ENCODE measurements at regions not wholly inside any gene's neighbourhood (a gene's known extent, or its start where the extent isn't known, plus 50 kb on each side); places are given as distances from the start of the nearest gene placed in this dataset.

DNA sequence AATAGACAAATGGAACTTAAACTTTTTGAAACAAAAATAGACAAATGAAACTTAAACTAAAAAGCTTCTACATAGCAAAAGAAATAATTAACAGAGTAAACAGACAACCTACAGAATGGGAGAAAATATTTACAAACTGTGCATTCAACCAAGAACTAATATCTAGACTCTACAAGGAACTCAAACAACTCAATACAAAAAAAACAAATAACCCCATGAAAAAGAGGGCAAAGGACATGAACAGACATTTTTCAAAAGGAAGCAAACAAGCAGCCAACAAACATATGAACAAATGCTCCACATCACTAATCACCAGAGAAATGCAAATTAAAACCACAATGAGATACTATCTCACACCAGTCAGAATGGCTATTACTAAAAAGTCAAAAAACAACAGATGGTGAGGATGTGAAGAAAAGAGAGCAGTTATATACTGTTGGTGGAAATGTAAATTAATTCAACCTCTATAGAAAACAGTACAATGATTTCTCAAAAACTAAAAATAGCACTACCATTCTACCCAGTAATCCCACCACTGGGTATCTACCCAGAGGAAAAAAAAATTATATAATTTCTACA lies 170.8 kb upstream of the RGMB start:
- TF ChIP-seq, protein P1, sequence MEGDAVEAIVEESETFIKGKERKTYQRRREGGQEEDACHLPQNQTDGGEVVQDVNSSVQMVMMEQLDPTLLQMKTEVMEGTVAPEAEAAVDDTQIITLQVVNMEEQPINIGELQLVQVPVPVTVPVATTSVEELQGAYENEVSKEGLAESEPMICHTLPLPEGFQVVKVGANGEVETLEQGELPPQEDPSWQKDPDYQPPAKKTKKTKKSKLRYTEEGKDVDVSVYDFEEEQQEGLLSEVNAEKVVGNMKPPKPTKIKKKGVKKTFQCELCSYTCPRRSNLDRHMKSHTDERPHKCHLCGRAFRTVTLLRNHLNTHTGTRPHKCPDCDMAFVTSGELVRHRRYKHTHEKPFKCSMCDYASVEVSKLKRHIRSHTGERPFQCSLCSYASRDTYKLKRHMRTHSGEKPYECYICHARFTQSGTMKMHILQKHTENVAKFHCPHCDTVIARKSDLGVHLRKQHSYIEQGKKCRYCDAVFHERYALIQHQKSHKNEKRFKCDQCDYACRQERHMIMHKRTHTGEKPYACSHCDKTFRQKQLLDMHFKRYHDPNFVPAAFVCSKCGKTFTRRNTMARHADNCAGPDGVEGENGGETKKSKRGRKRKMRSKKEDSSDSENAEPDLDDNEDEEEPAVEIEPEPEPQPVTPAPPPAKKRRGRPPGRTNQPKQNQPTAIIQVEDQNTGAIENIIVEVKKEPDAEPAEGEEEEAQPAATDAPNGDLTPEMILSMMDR (IDR thresholded peaks at IDR 0.05; ENCODE audit: extremely low read depth, missing control alignments), result no peak
- DNase-seq (ENCODE audit: low spot score), result no peak

DNA sequence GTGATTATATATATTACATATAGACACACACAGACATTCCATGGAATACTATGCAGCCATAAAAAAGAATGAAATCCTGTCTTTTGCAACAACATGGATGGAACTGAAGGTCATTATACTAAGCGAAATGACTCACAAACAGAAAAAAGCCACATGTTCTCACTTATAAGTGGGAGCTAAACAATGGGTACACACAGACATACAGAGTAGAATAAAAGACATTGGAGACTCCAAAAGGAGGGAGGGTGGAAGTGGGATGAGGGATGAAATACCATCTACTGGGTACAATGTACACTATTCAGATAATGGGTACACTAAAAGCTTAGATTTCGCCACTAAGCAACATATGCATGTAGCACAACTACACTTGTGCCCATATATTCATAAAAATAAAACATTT lies 170.0 kb upstream of the RGMB start:
- no peak for DNase-seq (ENCODE audit: low spot score)
- TF ChIP-seq, protein P1 (IDR thresholded peaks at IDR 0.05; ENCODE audit: extremely low read depth, missing control alignments), result no peak

DNA sequence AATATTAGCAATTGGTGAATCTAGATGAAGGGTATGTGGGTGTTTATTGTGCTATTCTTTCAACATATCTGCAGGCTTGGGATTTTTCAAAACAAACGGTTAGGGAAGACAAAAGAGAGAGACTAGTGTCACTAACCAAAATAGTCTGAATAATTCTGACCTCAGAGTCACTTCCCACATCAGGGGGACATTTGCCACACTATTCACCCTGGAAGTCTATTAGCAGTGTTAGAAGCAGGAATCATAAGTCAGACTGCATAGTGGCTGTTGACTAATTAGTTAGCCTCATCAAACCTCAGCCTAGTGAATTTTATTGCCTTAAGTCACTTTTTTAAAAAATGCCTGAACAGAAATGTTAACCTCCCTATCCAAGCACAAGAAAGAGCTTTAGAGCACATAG lies 169.2 kb upstream of the RGMB start:
- TF ChIP-seq, protein P1 (IDR thresholded peaks at IDR 0.05; ENCODE audit: extremely low read depth, missing control alignments), result no peak
- DNase-seq (ENCODE audit: low spot score), result no peak

DNA sequence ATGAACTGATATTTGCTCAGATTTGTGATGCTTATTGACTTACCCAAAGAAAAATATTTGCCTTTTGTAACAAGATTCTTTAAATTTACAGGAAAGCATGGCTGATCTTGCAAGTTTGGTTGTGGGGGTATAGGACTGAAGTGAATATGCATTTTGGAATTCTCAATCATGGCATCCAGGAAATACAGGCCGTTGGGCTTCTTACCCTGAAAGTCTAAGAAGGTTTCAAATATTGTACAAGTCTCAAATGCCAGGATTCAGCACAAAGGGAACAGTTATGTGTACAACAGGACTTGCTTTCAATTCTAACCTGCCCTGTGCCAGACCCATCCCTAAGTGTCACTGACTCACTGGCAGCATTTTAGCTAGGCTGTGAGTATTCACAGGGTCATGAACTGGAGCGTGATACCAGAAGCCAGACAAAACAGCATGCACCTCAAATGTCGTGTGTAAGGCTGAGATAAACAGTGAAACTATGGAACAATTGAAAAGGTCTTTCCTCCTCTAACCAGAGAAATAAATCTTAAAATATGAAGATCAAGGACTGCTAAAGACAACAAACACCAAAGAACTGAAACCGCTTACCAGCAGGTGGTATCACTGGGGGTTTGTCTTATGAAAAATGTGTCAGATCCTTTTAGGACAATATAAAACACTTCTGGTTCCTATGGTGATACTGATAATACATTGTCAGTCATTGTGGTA lies 168.6 kb upstream of the RGMB start:
- DNase-seq (ENCODE audit: low spot score), result no peak
- TF ChIP-seq, protein P1 (IDR thresholded peaks at IDR 0.05; ENCODE audit: extremely low read depth, missing control alignments), result no peak

DNA sequence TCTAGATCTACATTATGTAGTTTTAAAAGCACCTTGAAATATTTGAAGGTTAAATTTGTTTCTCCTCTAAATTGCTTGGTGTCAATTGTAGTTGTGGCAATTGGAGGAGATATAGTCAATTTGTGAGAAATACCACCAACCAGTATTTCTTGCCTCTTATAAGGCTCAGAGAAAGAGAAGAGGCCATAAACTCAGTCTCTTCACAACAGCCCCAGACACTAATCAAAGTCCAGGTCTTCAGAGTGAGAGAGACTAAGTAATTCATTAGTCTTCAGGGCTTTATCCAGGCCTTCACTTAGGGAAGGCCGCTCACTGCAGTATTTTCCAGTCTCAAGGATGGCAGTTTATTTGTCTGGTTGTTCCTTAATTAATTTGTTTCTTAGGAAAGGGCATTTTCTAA lies 168.0 kb upstream of the RGMB start:
- DNase-seq (ENCODE audit: low spot score), result no peak

DNA sequence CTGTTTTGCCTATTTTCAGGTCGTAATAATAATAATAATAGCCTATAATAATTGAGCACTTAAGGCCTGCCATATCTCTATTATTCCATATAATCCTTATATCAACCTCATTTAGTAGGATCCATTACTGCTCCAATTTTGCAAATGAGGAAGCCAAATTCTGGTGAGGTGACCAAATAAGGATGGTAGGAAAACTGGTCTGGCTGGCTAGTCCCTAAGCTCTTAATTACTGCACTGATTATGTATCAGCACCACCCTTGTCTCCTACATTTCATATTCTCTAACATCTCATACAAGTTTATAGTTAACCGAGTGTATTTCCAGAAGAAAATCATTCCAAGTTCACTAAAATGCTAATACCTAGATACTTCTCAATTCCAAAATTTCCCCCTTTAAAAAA lies 166.5 kb upstream of the RGMB start:
- DNase-seq (ENCODE audit: low spot score), result no peak
- TF ChIP-seq, protein P1 (IDR thresholded peaks at IDR 0.05; ENCODE audit: extremely low read depth, missing control alignments), result no peak

More for the DNA sequence above, 168.0 kb upstream of the RGMB start:
- TF ChIP-seq, protein P1 (IDR thresholded peaks at IDR 0.05; ENCODE audit: extremely low read depth, missing control alignments), result no peak

DNA sequence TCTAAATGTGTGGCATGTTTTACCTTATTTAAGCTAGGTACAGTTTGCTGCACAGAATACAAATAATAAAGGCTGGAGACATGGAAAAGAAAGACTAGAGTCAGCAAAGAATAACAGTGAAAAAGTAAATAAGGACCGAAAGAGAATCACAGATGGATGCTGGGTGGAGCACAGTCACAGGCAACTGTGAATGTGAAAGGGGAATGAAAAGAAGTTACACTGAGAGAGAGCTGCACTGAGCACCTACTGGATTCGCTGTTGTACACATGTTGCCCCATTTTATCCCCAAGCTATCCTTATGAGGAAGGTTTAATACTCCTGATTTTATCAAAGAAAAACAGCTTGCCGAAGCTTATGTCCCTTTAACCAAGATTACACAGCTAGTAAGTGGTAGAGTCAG lies 165.4 kb upstream of the RGMB start:
- TF ChIP-seq, protein P1 (IDR thresholded peaks at IDR 0.05; ENCODE audit: extremely low read depth, missing control alignments), result no peak
- no peak for DNase-seq (ENCODE audit: low spot score)

Data from GM20000 (cell line).